Suppressor macrophage treated with lipopolysaccharide for 4 hours (primary cell): ENCODE measurements at regions not wholly inside any gene's neighbourhood (a gene's known extent, or its start where the extent isn't known, plus 50 kb on each side); places are given as distances from the start of the nearest gene placed in this dataset.

ENCODE experiments used
- DNase-seq: peaks from one replicate; pipeline ENCODE4 v3.0.0-alpha.2; 2020

DNA sequence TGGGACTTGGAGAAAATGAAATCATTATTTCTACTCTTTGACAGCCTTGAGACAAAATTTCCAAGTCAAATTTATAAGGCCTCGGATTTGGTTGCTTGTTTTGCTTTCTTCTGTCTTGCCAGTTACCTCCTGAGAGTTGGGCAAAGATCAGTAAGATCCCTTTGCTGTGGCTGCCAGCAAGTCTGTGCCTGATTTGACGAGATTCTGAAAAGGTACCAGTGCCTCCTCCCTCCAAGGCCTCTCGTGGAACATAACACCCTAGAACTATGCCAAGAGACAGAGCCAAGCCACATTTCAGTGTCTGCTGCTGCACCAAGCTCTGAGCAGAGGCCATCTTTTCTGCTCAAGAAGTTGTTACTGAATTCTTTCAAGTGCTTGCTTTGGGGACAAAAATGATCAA is 61.0 kb downstream of the GTPBP8 start:
- no peak for DNase-seq

DNA sequence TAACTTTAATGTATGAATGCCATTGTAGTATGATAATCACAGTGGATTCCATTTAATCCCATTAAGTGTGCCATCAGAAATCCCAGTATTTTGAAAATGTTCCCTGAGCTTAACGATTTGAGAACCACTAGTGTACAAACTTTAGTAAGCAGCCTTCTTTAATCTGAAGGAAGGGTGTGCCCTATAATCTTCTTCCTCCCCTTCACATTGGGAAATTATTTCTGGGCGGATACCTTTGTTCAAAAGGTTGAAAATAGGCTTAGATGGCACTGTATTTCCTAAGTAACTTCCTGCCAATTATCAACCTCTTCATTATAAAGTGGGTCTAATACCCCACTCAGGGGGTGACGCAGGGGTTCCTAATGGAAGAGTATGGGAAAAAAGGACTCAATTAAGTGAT is 62.4 kb downstream of the GTPBP8 start:
- no peak for DNase-seq

DNA sequence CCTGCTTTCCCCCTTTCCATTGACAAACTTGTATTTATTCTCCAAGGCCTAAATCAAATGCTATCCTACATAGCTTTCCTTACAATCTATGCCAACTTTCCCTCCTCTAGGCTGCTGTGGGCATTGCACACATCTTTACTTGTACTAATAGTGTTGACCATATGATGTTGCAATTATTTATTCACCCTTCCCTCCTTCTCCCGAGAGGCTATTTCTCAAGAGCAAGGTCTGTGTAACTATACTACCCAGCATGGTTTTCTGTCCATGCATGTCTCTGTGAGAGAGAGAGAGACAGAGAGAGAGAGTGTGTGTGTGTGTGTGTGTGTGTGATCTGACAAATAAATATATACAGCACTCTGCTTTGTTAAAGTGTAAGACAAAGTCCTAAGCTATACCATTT is 63.8 kb downstream of the GTPBP8 start:
- peak; percentile 56 for DNase-seq

DNA sequence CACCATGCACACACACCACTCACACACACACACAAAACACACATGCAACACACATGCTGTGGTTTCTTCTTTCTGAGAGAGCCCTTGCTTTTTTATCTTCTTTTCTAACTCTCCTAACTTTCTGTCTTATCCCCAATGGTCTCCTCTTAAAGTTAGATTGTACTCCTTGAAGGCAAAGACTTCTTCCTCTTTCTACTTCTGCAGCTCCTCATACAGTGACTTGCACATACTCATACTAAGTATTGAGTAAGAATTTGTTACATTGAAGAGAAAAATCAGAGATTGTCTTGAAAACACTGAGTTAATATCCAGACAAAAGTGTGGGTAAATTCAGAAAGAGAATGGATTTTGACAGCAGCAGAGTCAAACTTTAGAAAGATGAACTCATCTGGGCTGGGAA is 64.4 kb downstream of the GTPBP8 start:
- peak; percentile 69 for DNase-seq

DNA sequence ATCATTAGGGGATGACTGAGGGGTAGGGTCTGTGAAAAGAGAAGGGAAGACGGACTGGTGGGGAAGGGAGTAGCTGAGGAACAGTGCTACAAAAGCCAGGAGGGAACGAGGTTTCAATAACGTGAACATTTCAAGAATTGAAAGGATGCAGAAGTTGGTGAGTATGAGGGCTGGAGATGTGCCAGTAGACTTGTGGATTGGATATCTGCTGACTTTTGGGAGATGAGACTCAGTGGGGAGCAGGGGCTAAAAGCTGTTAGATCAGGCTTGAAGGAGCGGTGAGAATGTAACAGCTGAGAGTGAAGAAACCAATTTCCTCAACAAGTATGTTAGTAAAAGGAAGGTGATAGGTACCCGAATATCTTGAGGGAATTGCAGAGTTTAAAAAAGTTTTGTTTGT is 65.2 kb downstream of the GTPBP8 start:
- DNase-seq, result no peak

DNA sequence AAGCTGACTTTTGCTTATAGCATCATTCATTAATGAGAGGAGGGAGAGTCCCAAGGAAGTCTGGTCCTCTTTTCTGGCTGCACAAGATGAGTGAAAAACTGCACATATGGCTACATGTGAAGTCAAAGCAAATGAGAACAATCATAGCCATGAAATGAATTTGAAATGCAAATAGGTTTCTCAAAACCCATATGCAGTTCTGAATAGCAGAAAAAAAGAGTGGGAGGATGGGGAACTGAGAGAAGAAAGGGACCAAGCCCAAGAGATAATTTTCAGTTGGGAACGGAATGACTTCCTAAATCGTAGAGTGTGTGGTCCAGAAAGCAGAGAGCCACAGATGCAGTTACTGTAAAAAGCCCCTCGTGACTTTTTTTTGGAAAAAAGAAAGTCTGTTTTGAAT is 66.3 kb downstream of the GTPBP8 start:
- DNase-seq, result peak; percentile 66

DNA sequence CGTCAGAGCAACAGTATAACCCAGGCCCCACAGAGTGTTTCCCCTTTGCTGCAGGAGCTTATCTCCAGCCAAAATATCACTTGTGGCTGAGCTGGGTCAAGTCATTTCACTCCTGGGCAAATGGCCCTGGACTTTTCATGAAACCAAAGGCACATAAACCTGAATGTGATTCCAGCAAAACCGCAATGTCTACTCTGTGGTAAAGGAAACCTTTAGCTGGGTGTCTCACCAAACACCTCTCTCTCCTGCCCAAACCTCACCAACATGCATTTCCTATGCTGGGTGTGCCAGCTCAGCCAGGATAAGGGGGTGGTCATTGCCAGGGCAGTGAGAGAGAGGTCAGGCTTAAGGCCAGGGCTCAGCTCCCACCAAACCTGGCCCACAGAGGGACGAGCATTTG is 67.4 kb downstream of the GTPBP8 start:
- no peak for DNase-seq

DNA sequence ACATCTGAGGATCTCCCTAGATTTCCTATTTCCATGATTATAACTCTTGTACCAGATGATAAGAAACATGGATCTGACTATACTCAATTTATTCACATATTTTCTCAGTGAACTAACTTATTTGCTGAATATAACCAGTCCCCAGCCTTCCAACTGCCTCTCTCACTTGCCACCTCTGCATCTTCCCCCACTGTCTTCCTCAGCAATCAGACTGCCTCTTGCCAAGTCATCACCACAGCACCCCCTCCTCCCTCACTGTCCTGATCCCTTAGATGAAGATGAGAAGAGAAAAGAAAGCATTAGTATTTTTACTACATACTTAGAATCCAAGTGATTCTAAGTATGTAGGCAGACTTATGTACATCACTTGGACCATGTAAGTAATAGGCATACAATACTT is 71.9 kb downstream of the GTPBP8 start:
- no peak for DNase-seq

DNA sequence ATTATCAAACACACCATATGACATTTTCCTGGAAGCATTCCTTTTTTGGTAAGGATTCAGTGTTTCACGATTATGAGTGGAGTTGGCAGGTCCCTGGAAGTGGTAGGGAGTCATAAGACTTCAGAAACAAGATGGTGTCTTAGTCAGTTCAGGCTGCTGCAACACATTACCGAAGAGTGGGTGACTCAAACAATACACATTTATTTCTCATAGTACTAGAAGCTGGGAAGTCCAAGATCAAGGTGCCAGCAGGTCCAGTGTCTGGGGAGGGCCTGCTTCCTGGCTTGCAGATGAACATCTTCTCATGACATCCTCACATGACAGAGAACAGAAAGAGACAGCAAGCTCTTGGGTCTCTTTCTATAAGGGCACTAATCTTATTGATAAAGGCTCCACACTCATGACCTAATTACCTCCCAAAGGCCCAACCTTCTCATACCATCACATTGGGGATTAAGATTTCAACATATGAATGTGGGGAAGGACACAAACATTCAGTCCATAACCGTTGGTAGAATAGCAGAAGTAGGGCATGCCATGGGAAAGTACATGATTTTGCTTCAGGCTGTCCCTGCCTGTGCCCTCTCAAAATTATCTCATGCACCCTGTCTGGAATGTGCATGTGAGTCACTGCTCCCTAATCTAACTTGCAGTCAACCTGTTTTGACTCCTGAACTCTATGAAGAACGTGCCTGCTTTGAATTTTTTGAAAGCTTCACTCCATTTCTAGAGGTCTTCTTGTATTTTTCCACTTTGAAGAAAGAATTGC is 72.5 kb downstream of the GTPBP8 start:
- DNase-seq, result peak; percentile 69

DNA sequence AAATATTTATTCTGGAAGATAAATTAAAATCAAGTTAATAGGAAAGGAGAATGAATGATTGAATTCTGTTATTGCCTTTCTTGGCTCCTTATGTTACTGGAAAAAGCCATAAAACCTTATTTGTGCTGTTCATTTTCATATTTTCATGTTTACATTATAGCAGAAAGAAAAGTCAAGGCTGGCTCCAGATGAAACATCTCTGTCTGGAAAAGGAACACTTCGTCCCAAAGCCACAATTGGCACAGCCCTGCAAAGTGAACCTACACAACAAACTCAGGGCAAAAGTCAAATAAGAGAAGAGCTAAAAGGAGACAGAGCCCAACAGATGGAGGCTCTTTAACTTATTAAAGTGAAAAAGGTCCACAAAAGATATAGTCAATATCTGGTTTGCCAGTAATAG is 73.4 kb downstream of the GTPBP8 start:
- DNase-seq, result no peak

DNA sequence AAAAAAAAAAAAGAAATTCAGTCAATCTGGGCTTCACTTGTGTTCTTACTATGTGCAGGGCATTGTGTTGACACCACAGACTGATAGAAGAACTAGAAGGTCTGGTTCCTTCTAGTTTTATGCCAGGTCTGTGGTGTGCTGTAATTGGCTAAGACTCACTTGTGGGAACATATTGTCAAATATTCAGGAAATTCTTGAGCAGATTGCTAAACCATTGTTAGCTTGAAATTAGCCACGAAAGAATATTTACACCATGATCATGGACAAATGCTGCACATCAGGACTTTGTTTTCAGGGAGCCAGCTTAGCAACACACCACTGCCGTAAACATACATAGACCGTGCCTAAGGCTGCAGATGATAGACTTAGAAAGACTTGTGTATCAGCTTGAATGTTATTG is 74.6 kb downstream of the GTPBP8 start:
- DNase-seq, result no peak

DNA sequence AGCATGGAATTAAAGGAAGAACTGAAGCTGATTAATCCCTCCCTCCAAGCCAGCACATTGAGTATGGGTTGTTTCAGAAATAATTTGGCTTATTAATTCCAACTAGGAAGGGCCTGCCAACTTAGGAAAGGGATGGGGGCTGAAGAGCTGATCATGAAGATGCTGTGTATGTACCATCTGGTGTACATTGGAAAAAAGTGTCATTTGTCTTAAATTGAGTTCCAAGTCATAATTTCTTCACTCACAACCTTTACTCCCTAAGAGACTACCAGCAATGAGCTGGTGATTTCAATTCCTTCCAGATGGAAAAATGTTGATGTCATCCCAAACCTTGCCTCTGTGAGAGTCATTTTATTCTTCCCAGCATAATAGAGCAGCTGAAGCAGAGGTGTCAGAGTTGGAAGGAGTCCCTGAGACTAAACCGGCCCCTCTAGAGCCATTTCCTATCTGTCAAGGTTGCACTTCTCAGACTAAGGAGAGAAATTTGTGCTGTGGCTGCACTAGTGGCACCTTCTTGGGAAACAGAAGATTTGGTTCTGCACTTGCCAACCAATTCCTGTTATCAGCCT is 79.4 kb downstream of the GTPBP8 start:
- DNase-seq, result no peak

DNA sequence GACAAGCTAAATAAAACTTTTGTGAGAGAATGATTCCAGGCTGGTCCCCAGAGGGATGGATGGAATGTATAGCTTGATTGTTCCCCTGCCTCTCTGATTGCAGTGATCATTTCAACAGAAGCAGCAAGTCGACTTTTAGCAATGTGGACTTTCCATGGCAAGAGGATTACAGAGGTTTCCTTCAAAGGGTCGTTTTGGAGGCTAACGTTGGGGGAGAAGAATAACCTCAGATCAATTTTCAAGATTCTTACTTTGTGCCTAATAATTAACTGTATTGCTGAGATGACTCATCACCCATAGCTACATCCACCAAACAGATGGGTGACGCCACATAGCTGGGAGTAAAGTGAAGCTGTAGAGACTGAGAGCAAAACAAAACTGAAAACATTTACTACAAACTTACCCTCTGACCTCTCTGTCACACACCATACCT is 79.9 kb downstream of the GTPBP8 start:
- DNase-seq, result no peak

DNA sequence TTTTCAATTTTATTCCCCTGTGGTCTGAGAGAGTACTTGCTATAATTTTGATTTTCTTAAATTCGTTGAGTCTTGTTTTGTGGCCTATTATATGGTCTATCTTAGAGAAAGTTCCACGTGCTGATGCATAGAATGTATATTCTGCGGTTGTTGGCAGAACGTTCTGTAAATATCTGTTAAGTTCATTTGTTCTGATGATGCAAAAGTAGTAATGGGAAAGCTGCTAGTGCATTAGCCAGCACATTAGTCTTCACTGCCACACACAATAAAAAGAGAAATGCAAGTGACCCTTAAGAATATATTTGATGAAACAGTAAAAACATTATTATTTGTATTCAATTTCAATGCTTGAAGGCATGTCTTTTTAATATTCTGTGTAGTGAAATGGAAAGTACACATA is 84.8 kb downstream of the GTPBP8 start:
- no peak for DNase-seq

DNA sequence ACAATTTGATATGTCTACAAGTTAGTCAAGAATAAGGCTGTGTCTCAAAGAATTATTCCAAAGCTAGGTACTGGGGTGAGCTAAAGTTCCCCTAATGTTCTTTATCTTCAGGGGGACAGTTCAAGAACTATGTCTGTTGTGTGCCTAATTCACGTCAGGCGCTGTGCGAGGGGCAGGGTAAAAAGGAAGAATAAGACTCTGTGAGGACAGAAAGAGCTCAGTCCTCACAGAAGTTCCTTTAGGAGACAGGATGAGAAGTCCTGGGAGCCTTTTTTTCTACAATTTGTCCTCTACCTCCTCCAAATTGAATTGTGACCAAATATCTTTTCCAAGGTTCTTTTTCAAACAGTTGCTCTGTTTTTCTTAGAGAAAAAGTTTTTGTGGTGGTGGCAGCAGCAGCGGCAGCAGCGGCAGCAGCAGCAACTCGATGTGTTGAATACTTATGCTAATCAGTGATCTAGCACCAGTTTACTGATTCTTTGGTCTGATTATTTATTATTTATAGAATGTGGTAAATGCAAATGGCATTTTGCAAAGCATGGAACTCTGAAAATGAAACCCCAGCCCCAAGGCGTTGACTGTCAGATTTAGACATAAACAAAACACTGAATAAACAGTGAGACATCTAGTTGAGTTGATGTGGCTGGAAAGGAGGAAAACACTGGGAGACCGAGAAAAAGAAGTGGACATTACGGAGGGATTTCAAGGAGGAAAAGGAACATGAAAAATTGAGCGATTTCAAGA is 88.6 kb downstream of the GTPBP8 start:
- no peak for DNase-seq

DNA sequence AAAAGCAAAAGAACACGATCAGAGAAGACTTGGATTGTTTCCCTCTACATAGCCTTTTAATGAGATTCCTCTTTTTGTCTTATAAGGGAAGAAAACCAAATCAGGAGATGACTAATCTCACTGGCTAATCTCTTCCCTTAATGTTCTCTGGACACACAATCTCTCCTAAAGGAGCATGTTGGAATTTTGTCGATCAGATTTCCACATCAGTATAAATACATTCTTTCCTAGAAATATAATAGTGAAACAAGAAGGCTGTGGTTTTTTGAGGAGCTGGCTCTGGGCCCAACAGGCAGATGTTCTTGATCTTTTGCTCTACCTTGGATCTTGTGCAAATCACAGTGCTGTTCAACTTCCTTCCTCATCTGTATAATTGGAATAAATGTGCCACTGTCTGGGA is 94.0 kb downstream of the GTPBP8 start:
- peak; percentile 15 for DNase-seq

DNA sequence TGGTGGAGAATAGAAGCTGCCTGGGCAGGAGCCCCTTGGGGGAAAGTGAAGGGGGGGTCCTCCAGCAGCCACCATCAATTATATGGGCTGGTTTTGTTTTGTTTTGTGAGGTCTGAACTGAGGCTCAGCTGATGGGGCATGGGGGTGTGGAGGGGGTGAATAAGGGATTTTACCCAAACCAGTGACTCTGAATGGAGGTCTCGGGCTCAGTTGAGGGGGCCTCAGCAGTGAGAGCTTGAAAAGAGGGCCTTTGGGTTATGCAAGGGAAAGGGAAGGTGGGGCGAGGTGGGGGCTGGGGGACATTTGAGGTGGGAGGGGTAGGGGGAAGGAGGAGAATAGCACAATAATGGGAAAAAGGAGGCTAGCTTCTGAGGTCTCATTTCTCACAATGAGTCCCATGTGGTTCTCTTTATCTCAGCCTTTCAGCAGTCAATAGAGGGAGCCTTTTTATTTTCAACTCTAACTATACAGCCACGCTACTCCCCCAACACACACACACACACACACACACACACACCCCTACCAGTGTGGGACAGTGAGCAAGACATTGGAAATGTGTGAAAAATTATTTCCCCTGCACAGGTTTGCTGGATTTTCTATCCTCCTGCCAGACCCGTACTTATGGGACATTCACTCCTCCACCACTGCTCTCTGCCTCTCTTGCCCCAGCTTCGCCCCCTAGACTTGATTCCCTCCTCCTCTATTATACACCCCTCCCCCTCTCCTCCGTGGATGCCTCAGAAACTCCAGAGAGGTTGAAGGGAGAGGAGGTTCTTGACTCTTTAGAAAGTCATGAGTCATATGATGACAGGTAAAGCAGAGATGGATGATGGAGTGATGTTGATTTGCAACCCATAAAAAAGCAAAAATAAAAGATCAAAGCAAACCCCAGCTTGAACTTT is 96.0 kb downstream of the GTPBP8 start:
- DNase-seq, result no peak

DNA sequence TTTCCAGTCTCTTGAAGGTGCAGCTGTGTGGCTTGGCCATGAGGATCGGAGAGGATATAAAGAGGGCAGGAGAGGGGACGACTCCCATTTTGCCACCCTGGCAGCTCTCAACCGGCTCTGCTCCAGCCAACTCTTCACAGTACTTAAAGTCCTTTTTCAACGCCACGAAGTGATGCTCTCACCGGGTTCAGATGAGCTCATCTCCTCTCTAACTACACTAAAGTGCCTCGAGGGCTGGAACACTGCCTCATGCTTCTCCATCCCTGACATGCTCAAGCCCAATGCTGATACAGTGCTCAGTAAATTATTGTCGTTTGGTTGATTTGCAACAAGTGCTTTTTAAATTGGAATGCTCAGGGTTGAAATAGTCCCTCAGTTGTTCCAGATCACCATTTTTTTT is 97.8 kb downstream of the GTPBP8 start:
- no peak for DNase-seq

DNA sequence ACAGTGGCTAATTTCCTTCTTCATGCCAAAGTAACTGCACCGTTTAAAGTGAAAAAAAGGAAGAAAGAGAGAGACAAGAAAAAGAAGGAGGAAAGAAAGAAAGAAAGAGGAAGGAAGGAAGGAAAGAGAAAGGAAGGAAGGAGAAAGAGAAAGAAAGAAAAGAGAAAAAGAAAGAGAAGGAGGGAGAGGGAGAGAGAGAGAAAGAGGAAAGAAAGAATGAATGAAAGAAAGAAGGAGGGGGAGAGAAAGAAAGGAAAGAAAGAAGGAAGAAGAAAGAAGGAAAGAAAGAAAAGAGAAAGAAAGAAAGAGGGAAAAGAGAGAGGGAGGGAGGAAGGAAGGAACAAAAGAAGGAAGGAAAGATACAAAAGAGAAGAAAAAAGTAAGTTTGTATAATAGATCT is 100.6 kb downstream of the GTPBP8 start:
- no peak for DNase-seq

DNA sequence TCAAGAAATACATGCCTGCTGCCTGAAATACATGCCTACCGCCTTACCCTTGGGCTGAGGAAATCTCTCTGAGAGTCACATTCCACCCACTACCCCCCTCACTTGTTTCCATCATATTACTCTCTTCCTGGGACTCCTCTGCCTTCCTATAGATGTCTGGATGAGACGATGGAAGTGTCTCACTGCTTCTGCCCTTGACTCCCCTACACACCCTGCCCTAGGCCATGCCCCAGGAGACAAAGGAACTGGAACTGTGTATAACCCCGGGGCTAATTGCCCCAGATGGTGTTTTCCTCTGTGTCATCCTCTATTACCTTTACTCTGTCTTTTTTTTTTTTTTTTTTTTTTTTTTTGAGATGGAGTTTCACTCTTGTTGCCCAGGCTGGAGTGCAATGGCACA is 102.0 kb downstream of the GTPBP8 start:
- no peak for DNase-seq

DNA sequence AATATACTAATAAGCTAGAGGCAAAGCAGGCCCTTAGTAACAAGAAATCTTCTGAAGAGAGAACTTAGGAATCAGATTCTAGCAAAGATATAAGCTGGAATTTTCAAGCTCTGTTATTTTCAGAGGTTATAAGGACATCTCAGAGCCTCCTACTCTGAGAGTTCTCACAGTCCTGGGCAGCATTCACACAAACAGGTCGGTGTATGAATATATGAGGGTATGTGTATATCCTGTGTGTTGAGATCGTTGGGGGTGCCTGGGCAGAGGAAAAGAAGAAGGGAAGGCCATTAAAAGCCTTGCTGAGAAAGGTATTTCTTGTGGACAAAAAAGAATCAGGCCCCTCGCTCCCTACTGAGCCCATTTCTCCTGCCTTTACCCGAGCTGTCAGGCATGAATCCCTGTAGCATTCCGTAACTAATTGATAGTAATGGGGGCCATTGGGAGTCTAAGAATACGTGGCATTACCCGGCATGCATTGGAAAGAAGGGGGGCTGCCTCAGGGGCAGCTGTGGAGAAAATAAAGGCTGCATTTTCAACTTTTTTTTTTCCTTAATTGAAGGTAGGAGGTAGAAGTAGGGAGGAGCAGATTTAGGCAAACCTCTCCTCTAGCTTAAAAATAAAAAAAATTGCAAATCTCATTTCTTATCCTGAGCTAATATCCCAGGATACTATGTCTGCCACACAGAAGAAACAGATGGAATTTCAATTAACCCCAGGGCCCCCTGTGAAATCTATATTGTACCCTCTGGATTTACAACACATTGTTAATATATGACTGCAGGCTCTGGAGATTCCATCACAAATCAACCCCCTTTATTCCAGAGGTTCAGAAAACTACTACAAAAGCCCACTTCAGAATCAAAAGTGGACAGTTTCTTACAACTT is 103.8 kb downstream of the GTPBP8 start:
- DNase-seq, result no peak
